ENCODE measurements at regions not wholly inside any gene's neighbourhood (a gene's known extent, or its start where the extent isn't known, plus 50 kb on each side); places are given as distances from the start of the nearest gene placed in this dataset.
"Not testable (repeated sequence)": the region's sequence is repeated elsewhere in the genome, so short reads cannot be mapped to it uniquely, and the experiment has no call there.

GRCh38 chr15:87527416-87527815 is 729.1 kb downstream of the NTRK3 start:
- DNase-seq = no peak

GRCh38 chr15:87523516-87523915 is 733.0 kb downstream of the NTRK3 start:
- no peak for DNase-seq

GRCh38 chr15:87522997-87523396 is 733.5 kb downstream of the NTRK3 start:
- no peak for DNase-seq

- DNase-seq = no peak
Observed at GRCh38 chr15:87518957-87519356, 737.6 kb downstream of the NTRK3 start.

GRCh38 chr15:87508086-87508485 is 748.5 kb downstream of the NTRK3 start:
- DNase-seq = no peak

GRCh38 chr15:87502173-87502572 is 754.4 kb downstream of the NTRK3 start:
- DNase-seq = no peak

GRCh38 chr15:87500240-87500639 is 756.3 kb downstream of the NTRK3 start:
- DNase-seq = no peak

- DNase-seq = peak; percentile 2
Observed at GRCh38 chr15:87498560-87498959, 758.0 kb downstream of the NTRK3 start.

- DNase-seq = no peak
Observed at GRCh38 chr15:87496795-87497194, 759.7 kb downstream of the NTRK3 start.

- no peak for DNase-seq
Observed at GRCh38 chr15:87496109-87496508, 760.4 kb downstream of the NTRK3 start.

- no peak for DNase-seq
Observed at GRCh38 chr15:87493803-87494202, 762.7 kb downstream of the NTRK3 start.

GRCh38 chr15:87492321-87492720 is 764.2 kb downstream of the NTRK3 start:
- DNase-seq = no peak

GRCh38 chr15:87490666-87491065 is 765.9 kb downstream of the NTRK3 start:
- no peak for DNase-seq

- no peak for DNase-seq
Observed at GRCh38 chr15:87489902-87490665, 766.5 kb downstream of the NTRK3 start.

- no peak for DNase-seq
Observed at GRCh38 chr15:87489456-87489855, 767.1 kb downstream of the NTRK3 start.

GRCh38 chr15:87487484-87487883 is 769.1 kb downstream of the NTRK3 start:
- no peak for DNase-seq

- no peak for DNase-seq
Observed at GRCh38 chr15:87483468-87483867, 773.1 kb downstream of the NTRK3 start.

- no peak for DNase-seq
Observed at GRCh38 chr15:87481126-87481525, 775.4 kb downstream of the NTRK3 start.

- DNase-seq = no peak
Observed at GRCh38 chr15:87478687-87479072, 777.9 kb downstream of the NTRK3 start.

GRCh38 chr15:87477737-87478686 is 778.5 kb downstream of the NTRK3 start:
- DNase-seq = peak; percentile 25

GRCh38 chr15:87477026-87477425 is 779.5 kb downstream of the NTRK3 start:
- DNase-seq = no peak

- no peak for DNase-seq
Observed at GRCh38 chr15:87470923-87471322, 785.6 kb downstream of the NTRK3 start.

- DNase-seq = not testable (repeated sequence)
Observed at GRCh38 chr15:87463956-87464355, 792.6 kb downstream of the NTRK3 start.

- no peak for DNase-seq
Observed at GRCh38 chr15:87461631-87462030, 794.9 kb downstream of the NTRK3 start.

Measured in T1000 (cell line).